ENCODE measurements at regions not wholly inside any gene's neighbourhood (a gene's known extent, or its start where the extent isn't known, plus 50 kb on each side); places are given as distances from the start of the nearest gene placed in this dataset.
"Not testable (repeated sequence)": the region's sequence is repeated elsewhere in the genome, so short reads cannot be mapped to it uniquely, and the experiment has no call there.

DNA sequence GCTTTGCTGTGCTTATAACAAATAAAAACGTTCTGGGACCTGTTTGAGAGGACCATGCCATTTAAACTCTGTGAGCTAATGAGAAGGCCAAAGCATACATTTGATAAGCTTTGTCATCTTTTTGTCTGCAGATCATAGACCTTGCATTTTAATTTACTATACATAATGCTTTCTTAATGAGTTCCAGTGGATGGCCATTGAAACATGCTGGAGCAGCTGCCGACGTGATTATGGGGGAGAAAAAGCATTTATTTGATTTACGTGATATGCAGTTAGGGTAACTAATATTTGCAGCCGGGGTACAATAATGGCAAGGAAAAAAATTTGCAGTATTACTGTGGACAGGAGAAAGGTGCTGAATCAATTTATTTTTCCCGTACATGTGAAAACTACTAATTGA lies 240.2 kb downstream of the FAT3 start:
- no peaks in the 10 kb centered on the region for H3K79me2 ChIP-seq (ENCODE audit: control insufficient read depth, insufficient read depth, low read length, unreplicated experiment)

DNA sequence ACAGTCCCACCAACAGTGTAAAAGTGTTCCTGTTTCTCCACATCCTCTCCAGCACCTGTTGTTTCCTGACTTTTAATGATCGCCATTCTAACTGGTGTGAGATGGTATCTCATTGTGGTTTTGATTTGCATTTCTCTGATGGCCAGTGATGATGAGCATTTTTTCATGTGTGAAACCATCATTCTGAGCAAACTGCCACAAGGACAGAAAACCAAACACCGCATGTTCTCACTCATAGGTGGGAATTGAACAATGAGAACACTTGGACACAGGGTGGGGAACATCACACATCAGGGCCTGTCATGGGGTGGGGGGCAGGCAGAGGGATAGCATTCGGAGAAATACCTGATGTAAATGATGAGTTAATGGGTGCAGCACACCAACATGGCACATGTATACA lies 240.8 kb downstream of the FAT3 start:
- H3K4me1 ChIP-seq (ENCODE audit: control insufficient read depth, insufficient read depth, low read length, unreplicated experiment); H3K4me3 ChIP-seq (ENCODE audit: low read depth, low read length); H3K27ac ChIP-seq (ENCODE audit: low read depth, low read length); H3K27me3 ChIP-seq (ENCODE audit: insufficient read depth, low read length); H3K36me3 ChIP-seq (ENCODE audit: insufficient read depth, low read length); H2AFZ ChIP-seq (ENCODE audit: low read length, unreplicated experiment); H3K79me2 ChIP-seq (ENCODE audit: control insufficient read depth, insufficient read depth, low read length, unreplicated experiment): not testable (repeated sequence)

More for the DNA sequence above, 240.2 kb downstream of the FAT3 start:
- H2AFZ ChIP-seq (ENCODE audit: low read length, unreplicated experiment) = no peak overlapping the region
- no peak overlapping the region for H3K4me3 ChIP-seq (ENCODE audit: low read depth, low read length)
- H3K36me3 ChIP-seq (ENCODE audit: insufficient read depth, low read length) = no peaks in the 10 kb centered on the region
- no peak overlapping the region for H3K27ac ChIP-seq (ENCODE audit: low read depth, low read length)
- no peaks in the 10 kb centered on the region for H3K4me1 ChIP-seq (ENCODE audit: control insufficient read depth, insufficient read depth, low read length, unreplicated experiment)
- H3K27me3 ChIP-seq (ENCODE audit: insufficient read depth, low read length) = 0 out of 2 replicates have a peak, but pooled peaks cover 4% of the 10 kb centered on the region

DNA sequence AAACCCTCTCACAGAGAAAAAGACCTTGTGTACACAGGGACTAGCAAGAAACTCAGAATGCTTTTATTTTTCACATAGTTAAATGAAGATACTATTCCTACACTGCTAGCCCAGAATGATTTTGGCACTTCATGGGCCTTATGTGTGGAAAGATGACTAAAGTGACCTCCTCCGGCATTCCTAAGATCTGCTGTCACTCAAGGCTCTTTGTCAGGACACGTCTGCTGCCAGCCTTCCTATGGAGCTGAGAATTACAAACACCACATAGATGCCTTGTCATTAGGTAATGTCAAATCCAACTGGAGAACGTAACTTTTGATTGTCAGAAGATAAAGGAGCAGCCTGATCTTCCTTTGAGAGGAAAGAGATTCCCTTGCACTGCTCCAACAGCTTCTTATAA lies 249.1 kb downstream of the FAT3 start:
- Histone ChIP-seq H3K27ac (ENCODE audit: low read depth, low read length) (no peak overlapping the region), H3K4me1 (ENCODE audit: control insufficient read depth, insufficient read depth, low read length, unreplicated experiment) (no peaks in the 10 kb centered on the region), H3K79me2 (ENCODE audit: control insufficient read depth, insufficient read depth, low read length, unreplicated experiment) (no peaks in the 10 kb centered on the region), H2AFZ (ENCODE audit: low read length, unreplicated experiment) (no peak overlapping the region), H3K27me3 (ENCODE audit: insufficient read depth, low read length) (no peaks in the 10 kb centered on the region), H3K36me3 (ENCODE audit: insufficient read depth, low read length) (no peaks in the 10 kb centered on the region), H3K4me3 (ENCODE audit: low read depth, low read length) (no peak overlapping the region)

DNA sequence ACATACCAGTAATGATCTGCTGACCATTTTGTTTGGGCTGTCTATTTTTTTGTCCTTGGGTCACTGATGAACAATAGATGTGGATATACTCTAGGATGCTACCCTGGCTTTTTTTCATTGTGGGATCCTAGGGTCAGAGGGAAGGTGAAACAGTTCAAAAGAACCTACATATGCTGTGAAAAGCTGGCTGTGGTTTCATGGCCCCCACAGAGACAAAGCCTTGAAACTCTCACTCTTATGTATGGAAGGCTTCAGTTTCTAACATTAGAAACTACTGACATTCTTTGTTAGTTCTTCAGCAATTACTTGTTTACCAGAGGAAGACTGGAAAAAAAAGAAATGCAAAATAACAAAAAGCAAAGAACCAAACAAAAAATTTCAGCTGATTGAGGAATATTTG lies 250.7 kb downstream of the FAT3 start:
- Histone ChIP-seq H3K4me3 (ENCODE audit: low read depth, low read length) (no peak overlapping the region), H3K36me3 (ENCODE audit: insufficient read depth, low read length) (no peaks in the 10 kb centered on the region), H3K79me2 (ENCODE audit: control insufficient read depth, insufficient read depth, low read length, unreplicated experiment) (no peaks in the 10 kb centered on the region), H3K27me3 (ENCODE audit: insufficient read depth, low read length) (no peaks in the 10 kb centered on the region), H3K4me1 (ENCODE audit: control insufficient read depth, insufficient read depth, low read length, unreplicated experiment) (no peaks in the 10 kb centered on the region), H2AFZ (ENCODE audit: low read length, unreplicated experiment) (no peak overlapping the region), H3K27ac (ENCODE audit: low read depth, low read length) (no peak overlapping the region)

DNA sequence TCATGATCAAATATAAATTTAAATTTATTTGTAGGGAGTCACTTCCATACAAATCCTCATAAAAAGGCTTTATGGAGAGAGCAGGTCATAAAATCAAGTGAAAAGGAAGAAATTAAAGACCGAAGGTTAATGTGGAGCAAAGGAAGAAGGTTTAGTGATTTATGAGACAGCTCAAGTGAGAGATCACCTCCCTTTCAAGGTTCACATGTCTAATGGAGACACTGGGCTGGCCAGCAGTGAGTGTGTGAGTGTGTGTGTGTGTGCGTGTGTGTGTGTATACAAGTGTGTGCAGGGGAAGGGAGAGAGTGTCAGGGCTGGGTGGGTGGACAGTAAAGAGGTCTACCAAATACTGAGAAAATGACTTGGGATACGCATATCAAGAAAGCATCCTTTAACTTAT lies 251.2 kb downstream of the FAT3 start:
- Histone ChIP-seq H3K79me2 (ENCODE audit: control insufficient read depth, insufficient read depth, low read length, unreplicated experiment) (no peaks in the 10 kb centered on the region), H3K4me1 (ENCODE audit: control insufficient read depth, insufficient read depth, low read length, unreplicated experiment) (no peaks in the 10 kb centered on the region), H3K27ac (ENCODE audit: low read depth, low read length) (no peak overlapping the region), H2AFZ (ENCODE audit: low read length, unreplicated experiment) (no peak overlapping the region), H3K36me3 (ENCODE audit: insufficient read depth, low read length) (no peaks in the 10 kb centered on the region), H3K27me3 (ENCODE audit: insufficient read depth, low read length) (no peaks in the 10 kb centered on the region), H3K4me3 (ENCODE audit: low read depth, low read length) (no peak overlapping the region)

DNA sequence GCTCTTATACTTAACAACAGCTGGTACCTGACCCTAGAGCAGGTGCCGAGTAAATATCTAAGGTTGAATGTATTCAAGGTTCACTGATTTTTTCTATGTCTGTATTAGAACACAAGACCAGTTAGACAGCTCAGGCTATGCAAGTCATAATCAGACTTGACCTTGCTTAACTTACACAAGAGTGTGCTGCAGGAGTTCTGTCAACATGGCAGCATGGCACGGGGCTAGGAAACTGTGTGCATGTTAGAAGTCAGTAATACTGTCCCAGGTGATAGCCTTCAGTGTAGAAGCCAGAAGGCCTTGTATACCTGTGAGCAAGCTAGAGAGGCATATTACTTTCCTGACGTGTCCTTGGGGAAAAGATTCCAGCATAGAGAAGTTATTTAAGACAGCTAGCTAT lies 253.1 kb downstream of the FAT3 start:
- Histone ChIP-seq H2AFZ (ENCODE audit: low read length, unreplicated experiment) (no peak overlapping the region), H3K4me1 (ENCODE audit: control insufficient read depth, insufficient read depth, low read length, unreplicated experiment) (no peaks in the 10 kb centered on the region), H3K36me3 (ENCODE audit: insufficient read depth, low read length) (no peaks in the 10 kb centered on the region), H3K27me3 (ENCODE audit: insufficient read depth, low read length) (no peaks in the 10 kb centered on the region), H3K79me2 (ENCODE audit: control insufficient read depth, insufficient read depth, low read length, unreplicated experiment) (no peaks in the 10 kb centered on the region), H3K27ac (ENCODE audit: low read depth, low read length) (no peak overlapping the region), H3K4me3 (ENCODE audit: low read depth, low read length) (no peak overlapping the region)

DNA sequence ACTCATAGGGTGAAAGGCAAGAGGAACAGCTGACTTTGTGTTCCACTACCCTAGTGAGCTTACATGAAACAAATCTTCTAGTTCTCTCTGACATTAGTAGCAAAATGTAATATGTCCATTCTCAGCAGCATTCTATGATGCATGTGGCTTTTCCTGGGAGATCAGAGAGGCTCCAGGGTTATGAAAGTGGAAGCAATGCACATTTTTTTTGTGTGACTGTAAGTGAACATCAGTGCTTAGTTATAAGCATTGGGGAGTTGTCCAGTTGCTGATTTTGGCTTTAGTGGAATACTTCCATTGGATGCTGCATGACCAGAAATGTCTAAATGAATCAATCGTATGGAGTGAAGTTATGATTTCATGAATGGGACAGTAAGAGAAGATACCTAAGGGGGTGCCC lies 255.9 kb downstream of the FAT3 start:
- no peak overlapping the region for H2AFZ ChIP-seq (ENCODE audit: low read length, unreplicated experiment)
- no peak overlapping the region for H3K27ac ChIP-seq (ENCODE audit: low read depth, low read length)
- H3K27me3 ChIP-seq (ENCODE audit: insufficient read depth, low read length) = no peaks in the 10 kb centered on the region
- H3K4me3 ChIP-seq (ENCODE audit: low read depth, low read length) = no peak overlapping the region
- H3K36me3 ChIP-seq (ENCODE audit: insufficient read depth, low read length) = no peaks in the 10 kb centered on the region
- no peaks in the 10 kb centered on the region for H3K79me2 ChIP-seq (ENCODE audit: control insufficient read depth, insufficient read depth, low read length, unreplicated experiment)
- no peaks in the 10 kb centered on the region for H3K4me1 ChIP-seq (ENCODE audit: control insufficient read depth, insufficient read depth, low read length, unreplicated experiment)

DNA sequence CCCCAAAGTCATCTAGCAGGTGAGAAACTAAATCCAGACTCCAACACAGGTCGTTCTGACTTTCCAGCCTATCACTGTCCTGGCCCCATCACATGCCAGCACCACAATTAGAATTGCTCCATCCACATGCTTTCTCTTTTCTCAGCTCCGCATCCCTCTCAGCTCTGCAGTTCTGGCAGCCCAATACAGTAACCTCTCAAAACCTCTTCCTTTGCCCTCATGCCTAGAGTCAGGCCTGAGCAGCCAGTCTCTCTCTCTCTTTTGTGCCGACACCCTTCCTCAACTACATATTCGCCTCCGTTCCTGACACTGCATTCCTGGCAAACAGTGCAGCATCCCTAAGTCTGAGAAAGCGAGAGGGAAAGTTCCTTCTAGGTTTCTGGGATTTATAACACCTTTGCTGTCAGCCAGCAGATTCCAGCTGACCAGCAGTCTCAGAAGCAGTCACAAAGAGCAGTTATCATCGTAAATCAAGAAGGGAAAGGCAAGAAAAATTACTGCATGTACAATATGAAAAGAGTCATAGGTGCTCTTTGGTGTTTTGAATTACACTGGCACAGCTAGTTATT lies 258.0 kb downstream of the FAT3 start:
- H3K27ac ChIP-seq (ENCODE audit: low read depth, low read length) = no peak overlapping the region
- H3K36me3 ChIP-seq (ENCODE audit: insufficient read depth, low read length) = no peaks in the 10 kb centered on the region
- no peaks in the 10 kb centered on the region for H3K27me3 ChIP-seq (ENCODE audit: insufficient read depth, low read length)
- H2AFZ ChIP-seq (ENCODE audit: low read length, unreplicated experiment) = no peak overlapping the region
- H3K4me1 ChIP-seq (ENCODE audit: control insufficient read depth, insufficient read depth, low read length, unreplicated experiment) = no peaks in the 10 kb centered on the region
- H3K4me3 ChIP-seq (ENCODE audit: low read depth, low read length) = no peak overlapping the region
- H3K79me2 ChIP-seq (ENCODE audit: control insufficient read depth, insufficient read depth, low read length, unreplicated experiment) = no peaks in the 10 kb centered on the region

DNA sequence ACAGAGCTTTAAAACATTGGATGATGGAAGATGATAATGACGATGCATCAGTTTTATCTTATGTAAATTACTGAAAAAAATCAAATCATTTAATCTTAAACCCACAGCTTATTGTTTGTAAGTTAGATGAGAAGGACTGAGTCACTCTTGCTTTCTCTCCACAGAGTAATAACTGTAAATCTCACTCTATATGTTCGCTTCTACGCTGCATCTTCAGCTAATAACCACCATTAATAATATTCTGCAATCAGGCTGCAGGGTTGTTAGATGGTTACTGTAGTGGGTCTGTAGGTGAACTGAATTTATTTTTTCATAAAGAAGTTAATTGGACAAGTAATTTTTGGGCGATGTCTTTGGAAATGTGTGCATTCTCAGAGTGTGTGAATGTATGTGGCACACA lies 260.0 kb downstream of the FAT3 start:
- no peak overlapping the region for H3K4me3 ChIP-seq (ENCODE audit: low read depth, low read length)
- no peak overlapping the region for H3K27ac ChIP-seq (ENCODE audit: low read depth, low read length)
- H3K79me2 ChIP-seq (ENCODE audit: control insufficient read depth, insufficient read depth, low read length, unreplicated experiment) = no peaks in the 10 kb centered on the region
- no peaks in the 10 kb centered on the region for H3K4me1 ChIP-seq (ENCODE audit: control insufficient read depth, insufficient read depth, low read length, unreplicated experiment)
- no peaks in the 10 kb centered on the region for H3K36me3 ChIP-seq (ENCODE audit: insufficient read depth, low read length)
- H2AFZ ChIP-seq (ENCODE audit: low read length, unreplicated experiment) = no peak overlapping the region
- no peaks in the 10 kb centered on the region for H3K27me3 ChIP-seq (ENCODE audit: insufficient read depth, low read length)

DNA sequence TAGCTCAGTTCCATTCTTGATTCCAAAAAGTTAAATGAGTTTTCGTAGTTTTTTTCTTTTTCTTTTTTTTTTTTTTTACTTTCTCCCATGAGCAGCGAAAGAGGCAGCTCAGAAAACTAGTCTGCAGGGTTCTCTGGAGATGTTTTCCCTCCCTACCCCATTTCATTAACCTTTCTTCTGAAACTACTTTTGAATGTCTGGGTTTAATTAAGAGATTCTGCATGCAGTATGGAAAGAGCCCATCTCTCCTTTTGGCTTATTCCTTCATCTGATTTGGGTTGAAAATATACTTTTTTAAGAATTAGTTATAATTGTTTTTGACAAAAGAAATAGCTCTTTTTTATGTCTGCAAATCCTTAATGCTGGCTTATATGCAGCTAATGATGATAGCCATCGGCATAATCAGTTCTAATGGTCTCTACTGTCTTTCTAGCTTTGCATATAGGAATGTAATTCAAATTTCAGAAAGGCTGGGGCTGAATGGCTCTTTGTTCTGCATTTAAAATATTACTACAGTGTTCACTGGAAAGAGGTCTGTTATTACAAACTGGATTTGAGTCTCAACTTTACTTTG lies 265.3 kb downstream of the FAT3 start:
- Histone ChIP-seq H2AFZ (ENCODE audit: low read length, unreplicated experiment) (no peak overlapping the region), H3K4me3 (ENCODE audit: low read depth, low read length) (no peak overlapping the region), H3K27me3 (ENCODE audit: insufficient read depth, low read length) (no peaks in the 10 kb centered on the region), H3K79me2 (ENCODE audit: control insufficient read depth, insufficient read depth, low read length, unreplicated experiment) (no peaks in the 10 kb centered on the region), H3K36me3 (ENCODE audit: insufficient read depth, low read length) (no peaks in the 10 kb centered on the region), H3K4me1 (ENCODE audit: control insufficient read depth, insufficient read depth, low read length, unreplicated experiment) (no peaks in the 10 kb centered on the region), H3K27ac (ENCODE audit: low read depth, low read length) (no peak overlapping the region)

DNA sequence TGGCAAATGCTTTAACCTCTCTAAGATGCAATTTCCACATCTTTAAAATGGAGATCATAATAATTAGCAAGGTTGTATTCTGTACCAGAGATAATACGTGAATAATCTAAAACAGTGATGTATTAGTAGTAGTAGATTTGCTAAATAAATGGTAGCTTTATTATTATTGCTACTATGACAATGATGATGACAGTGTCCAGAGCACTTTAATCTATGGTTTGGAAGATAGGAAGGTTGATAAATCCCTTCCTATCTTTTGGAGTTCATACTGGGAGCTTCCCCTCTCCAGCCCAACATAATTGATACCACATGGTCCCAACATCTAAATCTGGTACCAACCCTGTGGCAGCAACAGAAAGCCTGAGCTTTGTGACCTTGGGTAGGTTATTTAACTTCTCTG lies 267.8 kb downstream of the FAT3 start:
- Histone ChIP-seq H3K4me3 (ENCODE audit: low read depth, low read length) (no peak overlapping the region), H3K79me2 (ENCODE audit: control insufficient read depth, insufficient read depth, low read length, unreplicated experiment) (no peaks in the 10 kb centered on the region), H3K27me3 (ENCODE audit: insufficient read depth, low read length) (no peaks in the 10 kb centered on the region), H3K36me3 (ENCODE audit: insufficient read depth, low read length) (no peaks in the 10 kb centered on the region), H2AFZ (ENCODE audit: low read length, unreplicated experiment) (no peak overlapping the region), H3K27ac (ENCODE audit: low read depth, low read length) (no peak overlapping the region), H3K4me1 (ENCODE audit: control insufficient read depth, insufficient read depth, low read length, unreplicated experiment) (no peaks in the 10 kb centered on the region)

All from ACC112 (cell line).